Thyroid gland (tissue), 4 donors: ENCODE measurements at regions not wholly inside any gene's neighbourhood (a gene's known extent, or its start where the extent isn't known, plus 50 kb on each side); places are given as distances from the start of the nearest gene placed in this dataset.

Source experiments
- CTCF ChIP-seq, 6 experiments: fragments of 200-600 bp in 3 of 6; fragments of 450-650 bp in 3 of 6; sonication (generic) in 3 of 6; IDR thresholded peaks; one replicate each; pipeline ENCODE4 v1.5.1; 2016 to 2019; ENCODE audit warnings: antibody characterized with exemption in 6 of 6, mild to moderate bottlenecking in 2 of 6, inconsistent platforms in 1 of 6, moderate library complexity in 1 of 6
- POLR2A ChIP-seq, 2 donors: fragments of 450-650 bp; IDR thresholded peaks; one replicate each; pipeline ENCODE4 v1.6.1; 2017; ENCODE audit warnings: antibody characterized with exemption in 2 of 2, mild to moderate bottlenecking in 2 of 2, moderate library complexity in 1 of 2

- no peak for TF ChIP-seq CTCF (IDR thresholded peaks at IDR 0.05)
- no peak for TF ChIP-seq POLR2A (IDR thresholded peaks at IDR 0.05)
These were observed 79.3 kb upstream of the IGFBP5 start for GRCh38 chr2:216774620-216775019.
